ENCODE measurements at regions not wholly inside any gene's neighbourhood (a gene's known extent, or its start where the extent isn't known, plus 50 kb on each side); places are given as distances from the start of the nearest gene placed in this dataset.

- DNase-seq (ENCODE audit: insufficient read length, low spot score) (no peak), FAIRE-seq (no peak)
Observed at GRCh38 chr13:107099661-107100060, 531.7 kb upstream of the ARGLU1 start.

GRCh38 chr13:107097916-107098315 lies 530.0 kb upstream of the ARGLU1 start:
- FAIRE-seq (no peak), DNase-seq (ENCODE audit: insufficient read length, low spot score) (no peak)

GRCh38 chr13:107095876-107096275 lies 527.9 kb upstream of the ARGLU1 start:
- DNase-seq (ENCODE audit: insufficient read length, low spot score) (no peak), FAIRE-seq (no peak)

GRCh38 chr13:107091861-107092260 lies 523.9 kb upstream of the ARGLU1 start:
- DNase-seq (ENCODE audit: insufficient read length, low spot score) (no peak), FAIRE-seq (no peak)

GRCh38 chr13:107091428-107091827 lies 523.5 kb upstream of the ARGLU1 start:
- no peak for FAIRE-seq
- no peak for DNase-seq (ENCODE audit: insufficient read length, low spot score)

GRCh38 chr13:107088061-107088460 lies 520.1 kb upstream of the ARGLU1 start:
- FAIRE-seq (no peak), DNase-seq (ENCODE audit: insufficient read length, low spot score) (no peak)

GRCh38 chr13:107079423-107080049 lies 511.6 kb upstream of the ARGLU1 start:
- no peak for DNase-seq (ENCODE audit: insufficient read length, low spot score)
- FAIRE-seq, result no peak

GRCh38 chr13:107078229-107078765 lies 510.4 kb upstream of the ARGLU1 start:
- no peak for DNase-seq (ENCODE audit: insufficient read length, low spot score)
- FAIRE-seq, result no peak

GRCh38 chr13:107076801-107077200 lies 508.9 kb upstream of the ARGLU1 start:
- DNase-seq (ENCODE audit: insufficient read length, low spot score) (no peak), FAIRE-seq (no peak)

- FAIRE-seq (no peak), DNase-seq (ENCODE audit: insufficient read length, low spot score) (no peak)
Observed at GRCh38 chr13:107075576-107075975, 507.6 kb upstream of the ARGLU1 start.

GRCh38 chr13:107070792-107071191 lies 502.9 kb upstream of the ARGLU1 start:
- DNase-seq (ENCODE audit: insufficient read length, low spot score), result no peak
- no peak for FAIRE-seq

- FAIRE-seq (no peak), DNase-seq (ENCODE audit: insufficient read length, low spot score) (no peak)
Observed at GRCh38 chr13:107069108-107069776, 501.3 kb upstream of the ARGLU1 start.

- DNase-seq (ENCODE audit: insufficient read length, low spot score) (no peak), FAIRE-seq (no peak)
Observed at GRCh38 chr13:107067381-107067780, 499.4 kb upstream of the ARGLU1 start.

- FAIRE-seq (no peak), DNase-seq (ENCODE audit: insufficient read length, low spot score) (no peak)
Observed at GRCh38 chr13:107066355-107066754, 498.4 kb upstream of the ARGLU1 start.

GRCh38 chr13:107065036-107065435 lies 497.1 kb upstream of the ARGLU1 start:
- DNase-seq (ENCODE audit: insufficient read length, low spot score) (no peak), FAIRE-seq (no peak)

GRCh38 chr13:107057028-107057631 lies 489.2 kb upstream of the ARGLU1 start:
- DNase-seq (ENCODE audit: insufficient read length, low spot score), result no peak
- no peak for FAIRE-seq

GRCh38 chr13:107043021-107043956 lies 475.4 kb upstream of the ARGLU1 start:
- no peak for DNase-seq (ENCODE audit: insufficient read length, low spot score)
- no peak for FAIRE-seq

GRCh38 chr13:107035778-107036177 lies 467.8 kb upstream of the ARGLU1 start:
- FAIRE-seq, result no peak
- no peak for DNase-seq (ENCODE audit: insufficient read length, low spot score)

GRCh38 chr13:107035186-107035585 lies 467.2 kb upstream of the ARGLU1 start:
- DNase-seq (ENCODE audit: insufficient read length, low spot score), result no peak
- FAIRE-seq, result no peak

GRCh38 chr13:107034236-107034872 lies 466.4 kb upstream of the ARGLU1 start:
- no peak for FAIRE-seq
- no peak for DNase-seq (ENCODE audit: insufficient read length, low spot score)

Data from GM19239 (cell line).